Coronary artery (tissue), 2 donors: ENCODE measurements at regions not wholly inside any gene's neighbourhood (a gene's known extent, or its start where the extent isn't known, plus 50 kb on each side); places are given as distances from the start of the nearest gene placed in this dataset.

Experiments used
- DNase-seq: peaks from one replicate; pipeline ENCODE4 v3.0.0-alpha.2; 2017; ENCODE audit warnings: low spot score
- H3K27ac ChIP-seq, 2 donors: fragments of 200-600 bp; sonication (generic); one replicate each; pipeline ENCODE4 v1.5.1; 2016 to 2019
- H3K4me3 ChIP-seq: fragments of 200-600 bp; sonication (generic); 2 replicates; pipeline ENCODE4 v1.5.1; 2016; ENCODE audit warnings: mild to moderate bottlenecking, moderate library complexity
- TF ChIP-seq, protein P1 (sequence below): fragments of 200-600 bp; sonication (generic); IDR thresholded peaks from one replicate; pipeline ENCODE4 v1.5.1; 2019; ENCODE audit warnings: antibody characterized with exemption

DNA sequence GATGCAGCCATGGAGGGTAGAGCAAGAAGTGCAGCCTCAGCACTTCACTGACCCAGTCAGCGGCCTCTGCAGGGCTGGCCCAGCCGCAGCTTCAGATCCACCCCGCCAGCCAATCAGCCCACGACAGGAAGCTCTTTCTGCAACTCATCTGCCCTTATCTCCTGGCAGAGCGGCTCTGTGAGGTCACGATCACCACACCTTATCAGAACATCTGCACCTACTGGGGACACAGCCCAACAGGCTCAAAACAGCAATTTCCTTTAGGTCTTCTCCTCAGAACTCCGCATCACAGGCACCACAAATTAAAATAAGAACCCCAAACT lies 287.3 kb downstream of the BCL11B start:
- no peak overlapping the region for H3K4me3 ChIP-seq
- no peak overlapping the region for H3K27ac ChIP-seq
- TF ChIP-seq, protein P1, sequence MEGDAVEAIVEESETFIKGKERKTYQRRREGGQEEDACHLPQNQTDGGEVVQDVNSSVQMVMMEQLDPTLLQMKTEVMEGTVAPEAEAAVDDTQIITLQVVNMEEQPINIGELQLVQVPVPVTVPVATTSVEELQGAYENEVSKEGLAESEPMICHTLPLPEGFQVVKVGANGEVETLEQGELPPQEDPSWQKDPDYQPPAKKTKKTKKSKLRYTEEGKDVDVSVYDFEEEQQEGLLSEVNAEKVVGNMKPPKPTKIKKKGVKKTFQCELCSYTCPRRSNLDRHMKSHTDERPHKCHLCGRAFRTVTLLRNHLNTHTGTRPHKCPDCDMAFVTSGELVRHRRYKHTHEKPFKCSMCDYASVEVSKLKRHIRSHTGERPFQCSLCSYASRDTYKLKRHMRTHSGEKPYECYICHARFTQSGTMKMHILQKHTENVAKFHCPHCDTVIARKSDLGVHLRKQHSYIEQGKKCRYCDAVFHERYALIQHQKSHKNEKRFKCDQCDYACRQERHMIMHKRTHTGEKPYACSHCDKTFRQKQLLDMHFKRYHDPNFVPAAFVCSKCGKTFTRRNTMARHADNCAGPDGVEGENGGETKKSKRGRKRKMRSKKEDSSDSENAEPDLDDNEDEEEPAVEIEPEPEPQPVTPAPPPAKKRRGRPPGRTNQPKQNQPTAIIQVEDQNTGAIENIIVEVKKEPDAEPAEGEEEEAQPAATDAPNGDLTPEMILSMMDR, result no peak
- DNase-seq, result peak; percentile 28

DNA sequence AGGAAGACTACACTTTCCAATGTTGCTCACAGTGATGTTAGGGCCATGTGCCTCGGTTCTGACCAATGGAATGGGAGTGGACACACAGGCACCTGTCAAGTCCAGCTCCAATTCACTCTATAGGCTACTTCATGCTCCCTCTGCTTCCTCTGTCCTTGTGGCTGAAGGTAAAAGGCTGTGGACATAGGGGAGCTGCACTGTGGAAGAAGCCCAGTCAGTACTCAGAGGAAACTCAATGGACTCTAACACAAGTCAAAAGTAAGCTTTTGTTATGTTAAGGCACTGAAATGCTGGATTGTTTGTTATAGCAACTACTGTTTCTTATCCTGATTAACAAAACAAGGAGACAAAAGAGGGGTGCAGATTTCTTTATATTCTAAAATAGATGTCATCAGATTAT lies 278.2 kb downstream of the BCL11B start:
- Histone ChIP-seq H3K4me3 (no peak overlapping the region), H3K27ac (no peak overlapping the region)
- no peak for DNase-seq
- TF ChIP-seq, protein P1, result no peak

DNA sequence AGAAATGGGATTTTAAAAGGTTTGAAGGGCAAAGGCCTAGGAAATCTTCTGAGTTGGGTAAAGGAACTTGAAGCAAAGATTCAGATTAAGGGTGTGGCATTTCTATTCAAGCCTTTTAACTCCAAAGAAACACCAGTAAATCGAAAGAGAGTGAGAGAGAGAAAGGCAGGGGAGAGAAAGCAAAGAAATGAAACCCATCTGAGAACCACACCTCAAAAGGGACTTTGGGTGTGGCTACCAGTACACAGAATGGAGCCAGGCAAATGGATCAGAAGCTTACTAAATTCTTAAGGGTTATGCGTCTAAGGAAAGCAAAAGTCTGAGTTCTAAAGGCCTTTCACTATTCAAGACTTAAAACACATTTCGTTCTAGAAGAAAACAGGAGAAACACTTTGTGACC lies 277.4 kb downstream of the BCL11B start:
- Histone ChIP-seq H3K27ac (no peak overlapping the region), H3K4me3 (no peak overlapping the region)
- DNase-seq, result no peak
- TF ChIP-seq, protein P1, result no peak

DNA sequence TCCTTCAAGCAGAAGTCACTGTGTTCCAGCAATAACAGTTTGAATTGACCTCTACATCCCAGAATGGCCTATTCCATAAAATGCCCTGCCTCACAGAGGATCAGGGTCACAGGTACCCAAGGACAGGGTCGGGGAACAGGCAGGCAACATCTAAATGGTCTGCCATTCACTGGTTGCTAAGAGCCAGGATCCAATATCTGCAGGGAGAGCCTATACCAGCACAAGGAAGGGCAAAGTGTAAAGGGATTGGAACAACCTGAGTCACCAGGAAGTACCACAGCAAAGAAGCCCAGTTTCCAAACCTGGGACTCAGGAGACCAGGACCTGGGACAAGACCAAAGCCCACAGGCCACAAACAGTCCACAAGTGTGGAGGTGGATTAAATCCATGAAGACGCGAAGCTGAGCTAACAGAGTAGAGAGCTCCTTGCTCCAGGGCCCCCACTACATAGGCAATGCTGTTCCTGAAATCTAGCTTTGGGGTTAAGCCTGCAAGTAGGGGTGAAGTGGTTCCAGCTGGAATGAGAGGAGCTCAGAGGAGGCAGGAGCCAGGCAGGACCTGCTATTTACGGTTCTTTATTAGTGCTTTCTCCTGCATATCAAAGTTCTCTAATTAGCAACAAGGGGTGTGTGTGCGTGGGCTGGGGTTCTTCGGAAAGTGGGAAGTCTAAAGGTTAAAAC lies 274.3 kb downstream of the BCL11B start:
- TF ChIP-seq, protein P1, result no peak
- DNase-seq, result peak; percentile 36
- Histone ChIP-seq H3K27ac (no peak overlapping the region), H3K4me3 (no peak overlapping the region)

DNA sequence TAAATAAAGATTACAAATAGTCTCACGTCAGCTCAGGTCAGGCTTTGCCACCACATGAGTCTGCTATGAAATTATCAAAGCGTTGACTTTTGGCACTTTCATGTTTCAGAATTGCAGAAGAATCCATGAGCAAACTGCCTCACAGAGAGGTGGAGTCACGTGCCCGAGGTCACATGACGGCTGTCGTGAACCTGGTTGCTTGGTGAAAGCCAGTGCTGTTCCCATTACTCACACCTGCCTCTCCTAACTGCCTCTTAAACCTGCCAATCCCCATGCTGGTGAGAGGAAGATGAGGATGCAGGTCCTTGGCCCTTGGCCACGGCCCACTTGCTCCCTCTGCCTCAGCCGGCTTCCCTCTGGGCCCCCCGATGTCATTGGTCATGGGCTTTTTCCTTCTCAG lies 272.7 kb downstream of the BCL11B start:
- Histone ChIP-seq H3K27ac (no peak overlapping the region), H3K4me3 (no peak overlapping the region)
- TF ChIP-seq, protein P1, result no peak
- no peak for DNase-seq

DNA sequence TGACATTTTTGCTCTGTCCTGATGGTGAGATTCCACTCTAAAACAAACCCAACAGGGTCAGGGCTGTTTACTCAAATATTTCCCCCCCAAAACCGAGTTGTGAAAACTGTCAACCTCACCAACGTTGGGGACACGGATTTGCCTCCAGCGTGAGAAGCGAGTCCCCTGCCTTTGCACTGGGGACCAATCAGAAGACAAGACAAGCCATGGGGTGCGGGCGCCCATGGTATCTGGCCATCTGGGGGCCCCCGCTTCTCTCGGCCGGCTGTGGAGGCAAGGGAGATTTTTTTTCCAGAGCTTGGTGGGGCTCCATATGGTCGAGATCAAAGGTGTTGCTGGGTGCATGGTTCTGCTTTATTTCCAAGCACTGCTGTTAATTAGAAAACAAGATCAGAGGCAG lies 272.1 kb downstream of the BCL11B start:
- no peak for DNase-seq
- TF ChIP-seq, protein P1, result no peak
- Histone ChIP-seq H3K4me3 (no peak overlapping the region), H3K27ac (no peak overlapping the region)

DNA sequence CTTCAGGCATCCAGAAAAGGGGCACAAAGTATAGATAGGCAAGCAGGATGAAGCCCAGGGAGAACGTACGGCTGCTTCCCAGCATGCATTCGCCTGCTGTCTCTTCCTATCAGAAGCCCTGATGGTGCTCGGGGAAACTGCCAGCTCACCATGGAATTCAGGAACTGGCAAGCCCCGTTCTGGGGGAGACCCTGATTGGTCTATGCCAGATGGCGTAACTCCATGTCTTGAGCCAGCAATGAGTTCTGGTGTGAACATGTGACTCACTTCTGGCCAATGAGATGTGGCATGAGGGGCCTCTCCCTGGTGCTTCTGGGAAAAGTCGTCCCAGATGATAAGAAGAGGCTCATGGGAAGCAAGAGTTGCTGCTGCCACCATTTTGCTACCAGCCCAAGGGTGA lies 270.8 kb downstream of the BCL11B start:
- no peak overlapping the region for H3K27ac ChIP-seq
- TF ChIP-seq, protein P1, result no peak
- no peak overlapping the region for H3K4me3 ChIP-seq
- peak; percentile 41 for DNase-seq
